Hematopoietic multipotent progenitor cell treated with erythropoietin and hydrocortisone succinate and interleukin-3 and kit ligand, for 6 days (in vitro differentiated cells): ENCODE measurements at regions not wholly inside any gene's neighbourhood (a gene's known extent, or its start where the extent isn't known, plus 50 kb on each side); places are given as distances from the start of the nearest gene placed in this dataset.
"Not testable (repeated sequence)": the region's sequence is repeated elsewhere in the genome, so short reads cannot be mapped to it uniquely, and the experiment has no call there.

Experiments
- DNase-seq: peaks from one replicate; pipeline ENCODE4 v3.0.0-alpha.2; 2015

DNA sequence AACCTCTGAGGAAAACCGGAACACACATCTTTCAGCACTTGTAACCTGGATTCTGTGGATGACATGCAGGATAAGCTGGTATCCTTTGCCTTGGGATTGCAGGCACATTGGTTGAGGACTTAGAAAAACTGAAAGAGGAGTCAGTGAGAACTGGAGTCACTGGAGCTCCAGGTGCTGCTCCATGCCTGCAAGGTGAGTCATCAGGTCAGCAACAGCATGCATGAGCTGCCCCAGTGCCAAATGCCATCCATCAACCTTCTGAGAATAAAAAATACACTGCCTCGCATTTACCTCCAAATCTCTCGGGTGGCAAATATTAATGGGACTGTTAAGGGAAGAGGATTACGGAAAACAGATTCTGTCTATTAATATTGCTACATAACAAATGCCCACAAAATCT lies 729.1 kb downstream of the NTRK3 start:
- DNase-seq: no peak

DNA sequence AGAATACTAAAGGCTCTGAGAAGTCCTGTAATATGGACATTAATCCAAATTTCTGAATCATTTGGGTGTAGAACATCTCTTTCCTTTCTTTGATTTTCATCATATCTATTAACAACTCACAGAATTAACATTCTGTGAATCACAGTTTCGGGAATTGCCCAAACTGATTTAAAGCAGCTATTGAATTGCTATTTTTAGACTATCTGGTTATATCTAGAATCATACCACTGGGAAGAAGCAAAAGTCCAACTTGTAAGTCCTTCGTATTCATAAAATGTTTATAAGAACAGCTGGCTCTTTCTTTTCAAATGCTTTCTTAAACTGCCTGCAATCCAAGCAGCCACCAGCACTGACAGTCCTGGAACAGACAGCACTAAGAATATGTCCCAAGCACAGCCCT lies 733.0 kb downstream of the NTRK3 start:
- DNase-seq: no peak

DNA sequence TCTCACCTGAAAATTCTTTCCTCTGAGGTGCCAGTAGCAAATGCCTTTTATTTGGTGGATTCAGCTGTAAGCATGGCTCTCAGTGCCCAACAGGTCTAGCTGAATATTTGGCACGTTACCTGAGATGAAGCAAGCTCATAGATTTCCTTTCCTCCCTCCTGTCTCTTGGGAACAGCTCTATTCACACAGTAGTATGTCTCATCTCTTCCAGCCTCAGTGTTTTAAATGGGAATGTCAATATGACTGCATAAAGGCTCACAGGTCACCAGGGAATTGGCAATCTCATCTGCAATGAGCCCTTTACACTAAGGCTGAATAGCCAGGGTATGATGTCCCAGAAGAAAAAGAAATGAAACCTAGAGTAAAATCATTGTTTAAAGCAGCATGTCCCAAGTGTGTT lies 733.5 kb downstream of the NTRK3 start:
- DNase-seq: no peak

DNA sequence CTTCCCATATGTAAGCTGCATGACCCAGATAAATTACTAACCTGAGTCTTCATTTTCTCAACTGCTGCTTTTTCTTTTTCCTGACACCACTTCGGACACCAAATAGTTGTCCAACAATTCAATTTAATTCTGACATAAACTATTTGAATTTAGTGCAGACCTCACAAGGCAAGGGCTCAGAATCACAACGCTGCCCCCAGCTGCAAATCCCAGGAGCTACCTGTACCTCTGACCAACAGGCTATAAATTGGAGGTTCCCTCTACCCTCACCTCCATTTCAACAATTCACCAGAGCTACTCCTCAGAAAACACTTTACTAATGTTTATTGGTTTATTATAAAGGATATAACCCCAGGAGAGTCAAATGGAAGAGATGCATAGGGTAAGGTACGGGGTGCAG lies 737.6 kb downstream of the NTRK3 start:
- DNase-seq: no peak

DNA sequence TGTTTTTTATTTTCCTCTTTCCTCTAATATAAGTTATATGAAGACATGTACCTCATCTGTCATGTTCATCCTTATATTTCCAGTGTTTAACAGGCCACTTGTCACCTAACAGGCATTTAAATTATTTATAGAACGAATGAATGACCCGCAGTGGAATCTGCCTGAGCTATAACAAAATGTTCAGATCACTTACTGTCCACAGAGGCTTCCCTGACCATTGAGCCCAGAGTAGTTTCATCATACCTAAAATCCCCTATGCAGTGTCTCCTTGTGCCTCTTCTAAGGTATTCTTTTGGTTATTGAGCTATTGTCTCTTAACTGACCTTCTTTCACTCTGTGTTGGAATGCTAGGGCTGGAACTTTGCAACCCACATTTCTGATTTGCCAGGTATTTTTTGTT lies 748.5 kb downstream of the NTRK3 start:
- no peak for DNase-seq

DNA sequence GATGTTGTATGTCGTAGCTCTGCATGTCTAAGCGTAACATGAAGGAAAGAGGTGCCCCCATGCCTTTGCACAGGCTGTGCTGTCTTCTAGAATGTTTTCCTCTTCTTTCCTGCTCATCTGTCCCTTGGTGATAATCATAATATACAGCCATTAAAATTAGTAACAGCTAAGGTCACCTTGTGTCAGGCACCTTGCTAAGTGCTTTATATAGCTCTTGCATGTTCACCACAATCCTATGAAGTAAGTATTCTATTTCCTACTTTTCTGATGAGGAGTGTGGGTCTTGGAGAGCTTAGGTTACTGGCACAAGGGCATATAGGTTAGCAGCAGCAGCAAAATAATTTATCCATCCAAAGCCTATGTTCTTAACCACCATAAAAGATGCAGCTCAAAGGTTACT lies 754.4 kb downstream of the NTRK3 start:
- no peak for DNase-seq

DNA sequence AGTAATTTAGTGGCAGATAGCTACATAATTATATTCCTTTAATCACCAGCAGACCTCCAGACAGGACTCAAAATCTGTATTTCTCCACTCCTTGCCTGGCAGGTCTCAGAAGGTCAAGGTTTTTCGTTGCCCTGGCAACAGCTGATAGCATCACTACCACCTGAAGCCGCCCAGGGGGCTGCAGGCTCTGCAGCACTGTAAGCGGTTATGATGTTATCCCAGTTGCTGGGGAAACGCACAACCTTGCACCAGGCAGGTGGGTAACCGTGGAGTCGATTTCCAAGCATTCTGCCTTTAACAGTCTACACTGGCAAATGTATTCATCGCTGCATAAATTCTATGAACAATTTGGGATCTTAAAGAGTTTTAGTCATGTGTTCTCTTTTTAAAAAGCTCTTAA lies 756.3 kb downstream of the NTRK3 start:
- DNase-seq: no peak

DNA sequence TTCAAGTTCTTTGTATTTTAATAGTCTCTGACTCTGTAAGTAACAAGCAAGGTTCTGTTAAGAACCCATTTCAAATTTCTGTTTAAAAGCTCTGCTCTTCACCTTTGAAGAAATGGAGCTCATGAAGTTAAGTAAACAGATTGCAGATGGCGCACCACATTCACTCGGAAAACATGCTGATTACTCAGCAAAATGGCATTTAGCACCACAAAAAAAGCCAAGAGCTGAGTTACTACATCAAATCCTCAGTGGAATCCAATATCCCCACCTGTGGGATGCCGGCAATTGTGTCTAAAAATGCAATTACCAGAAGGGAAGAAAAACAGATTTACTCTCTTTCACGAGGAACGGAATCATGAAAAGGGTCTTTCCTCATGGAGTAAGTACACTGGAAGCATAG lies 758.0 kb downstream of the NTRK3 start:
- DNase-seq: no peak

DNA sequence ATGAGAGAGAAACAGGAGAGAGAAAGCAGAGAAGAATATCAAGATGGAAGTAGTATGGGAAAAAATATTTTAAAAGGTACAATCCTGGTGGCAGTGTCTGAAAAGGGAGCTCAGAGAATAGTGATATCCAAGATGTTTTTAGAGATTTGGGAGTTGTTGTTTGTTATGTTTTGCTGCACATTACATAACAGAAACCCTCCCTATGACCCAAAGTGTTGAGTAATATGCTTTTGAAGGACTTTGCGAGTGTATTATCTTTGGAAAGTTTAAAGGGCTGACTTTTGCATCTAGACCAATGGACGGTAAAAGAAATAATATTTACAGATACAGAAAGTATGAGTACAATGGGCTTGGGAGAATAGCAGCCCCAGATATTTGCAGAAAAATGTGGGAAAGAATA lies 759.7 kb downstream of the NTRK3 start:
- DNase-seq: no peak

DNA sequence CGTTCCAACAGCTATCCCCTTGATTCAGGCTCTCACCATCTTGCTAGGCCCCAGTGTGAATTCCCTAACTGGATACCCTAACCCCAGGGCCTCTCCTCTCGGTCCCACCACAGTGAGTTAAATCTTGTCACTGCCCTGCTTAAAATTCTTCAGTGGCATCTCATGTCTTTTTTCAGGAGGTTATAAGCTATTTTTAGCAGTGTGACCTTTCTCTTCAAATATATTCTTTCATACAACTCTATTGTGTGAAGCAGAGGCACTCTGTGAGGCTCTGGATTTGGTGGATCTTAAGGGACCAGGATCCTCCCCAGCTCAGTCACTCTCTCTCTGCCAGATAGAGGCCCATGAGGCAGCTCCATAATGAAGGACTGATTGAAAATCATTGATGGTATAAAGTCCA lies 760.4 kb downstream of the NTRK3 start:
- DNase-seq: no peak

DNA sequence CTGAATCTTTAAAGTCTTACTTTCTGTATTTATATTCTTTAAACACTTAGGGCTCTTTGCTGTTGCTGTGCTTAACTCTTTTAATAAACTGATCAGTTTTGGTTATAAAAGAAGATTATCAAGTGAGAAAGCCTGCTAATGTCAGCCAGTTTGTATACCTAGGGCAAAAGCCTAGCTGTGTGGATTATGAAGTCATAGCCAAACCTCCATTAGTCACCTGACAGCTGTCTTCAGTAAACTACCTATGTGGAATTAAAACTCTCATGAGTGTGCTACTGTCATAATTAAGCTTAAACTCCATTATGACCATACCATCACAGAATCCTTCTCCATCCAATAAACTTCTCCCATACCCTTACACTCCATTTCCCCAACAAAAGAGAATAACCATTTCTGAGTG lies 762.7 kb downstream of the NTRK3 start:
- no peak for DNase-seq

DNA sequence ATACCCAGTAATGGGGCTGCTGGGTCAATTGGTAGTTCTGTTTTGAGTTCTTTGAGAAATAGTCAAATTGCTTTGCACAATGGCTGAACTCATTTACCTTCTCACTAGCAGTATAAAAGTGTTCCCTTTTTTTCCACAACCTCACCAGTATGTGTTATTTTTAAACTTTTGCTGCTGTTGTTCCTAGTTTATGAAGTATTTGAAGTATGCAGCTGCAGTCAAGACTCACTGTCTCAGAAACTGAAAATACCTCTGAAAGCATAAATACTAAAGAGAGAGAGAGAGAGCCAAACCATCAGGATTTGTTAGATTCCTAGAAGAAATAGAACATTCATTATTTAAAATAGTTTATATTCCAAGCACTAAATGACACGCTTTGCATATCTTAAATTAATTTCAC lies 764.2 kb downstream of the NTRK3 start:
- no peak for DNase-seq

DNA sequence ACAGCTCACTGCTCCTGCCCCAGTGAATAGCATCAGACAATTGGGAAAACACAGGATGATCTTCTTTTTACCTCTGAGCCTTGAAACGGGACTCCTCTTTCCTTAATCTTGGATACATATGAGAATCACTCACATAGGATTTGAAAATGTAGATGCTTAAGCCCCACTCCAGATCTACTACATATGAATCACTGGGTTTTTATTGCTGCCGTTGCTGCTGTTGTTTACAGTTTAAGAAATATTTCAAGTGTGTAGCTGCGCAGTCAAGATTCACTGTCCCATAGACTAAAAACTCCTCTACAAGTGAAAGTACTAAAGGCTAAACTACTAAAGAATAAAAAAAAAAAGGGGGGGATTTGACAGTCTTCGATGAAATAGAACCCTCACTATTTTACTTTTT lies 765.9 kb downstream of the NTRK3 start:
- DNase-seq: no peak

DNA sequence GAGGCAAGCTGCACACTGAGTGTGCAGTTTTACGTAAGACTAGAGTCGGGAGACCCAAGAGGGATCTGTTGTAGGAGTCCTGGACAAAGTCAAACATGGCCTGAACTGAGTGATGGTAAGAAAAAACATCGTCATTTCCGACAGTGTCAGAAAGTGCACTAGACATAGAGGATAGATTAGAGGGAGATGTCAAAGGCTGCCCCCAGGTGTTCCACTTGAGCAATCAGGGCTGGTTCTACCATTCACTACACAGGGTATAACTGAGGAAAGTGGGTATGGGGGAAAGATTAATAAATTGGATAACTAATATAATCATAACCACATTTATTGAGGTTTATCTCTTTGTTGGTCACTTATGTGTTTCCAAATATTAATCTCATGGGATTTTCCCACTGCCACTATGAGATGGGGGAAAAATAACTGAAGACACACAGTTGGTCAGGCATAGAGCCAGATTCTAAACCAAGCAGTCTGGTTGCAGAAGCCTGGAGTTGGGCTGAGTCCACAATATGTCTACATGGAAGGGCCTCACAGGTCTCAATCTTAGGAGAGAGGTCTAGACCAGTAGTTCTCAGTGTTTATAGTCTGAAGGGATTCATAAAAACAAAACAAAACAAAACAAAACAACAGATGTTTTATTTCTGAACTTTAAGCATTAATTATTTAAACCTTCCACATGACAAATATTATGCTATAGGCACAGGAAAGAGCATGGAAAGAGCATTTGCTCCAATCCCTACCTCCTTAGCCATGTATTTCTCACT lies 766.5 kb downstream of the NTRK3 start:
- no peak for DNase-seq

DNA sequence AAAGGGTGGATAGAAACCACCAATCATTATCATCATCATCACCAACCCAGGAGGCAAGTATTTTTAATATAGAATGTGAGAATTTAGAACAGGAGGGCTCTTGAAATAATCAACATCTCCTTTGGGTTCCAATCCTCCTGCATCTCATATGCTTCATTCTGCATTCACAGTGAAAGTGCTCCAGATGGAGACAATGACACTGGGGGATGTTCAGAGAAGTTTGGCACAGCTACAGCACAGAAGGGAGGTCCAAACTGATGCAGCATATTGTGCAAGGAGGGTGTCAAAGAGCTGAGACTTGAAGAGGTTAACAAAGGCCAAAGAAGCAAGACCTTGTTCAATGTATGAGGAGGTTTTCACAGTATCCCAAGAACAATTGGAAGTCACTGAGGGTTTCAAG lies 767.1 kb downstream of the NTRK3 start:
- DNase-seq: no peak

DNA sequence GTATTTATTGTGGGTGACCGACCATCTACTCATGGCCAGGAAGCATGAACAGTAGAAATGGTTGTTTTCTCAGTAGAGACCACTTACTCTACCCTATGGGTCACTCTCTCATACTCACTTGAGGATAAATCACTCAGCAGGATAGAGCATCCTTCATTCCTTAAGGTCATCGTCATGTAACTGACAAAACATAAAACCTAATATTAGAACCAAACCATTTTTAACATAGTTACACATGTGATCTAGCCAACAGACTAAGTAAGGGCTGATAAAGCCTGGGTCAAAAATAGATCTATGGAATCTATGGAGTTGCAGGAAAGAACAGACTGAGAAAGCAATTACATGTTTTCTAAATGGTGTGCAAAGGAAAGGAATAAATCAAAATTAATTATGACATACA lies 769.1 kb downstream of the NTRK3 start:
- DNase-seq: no peak

DNA sequence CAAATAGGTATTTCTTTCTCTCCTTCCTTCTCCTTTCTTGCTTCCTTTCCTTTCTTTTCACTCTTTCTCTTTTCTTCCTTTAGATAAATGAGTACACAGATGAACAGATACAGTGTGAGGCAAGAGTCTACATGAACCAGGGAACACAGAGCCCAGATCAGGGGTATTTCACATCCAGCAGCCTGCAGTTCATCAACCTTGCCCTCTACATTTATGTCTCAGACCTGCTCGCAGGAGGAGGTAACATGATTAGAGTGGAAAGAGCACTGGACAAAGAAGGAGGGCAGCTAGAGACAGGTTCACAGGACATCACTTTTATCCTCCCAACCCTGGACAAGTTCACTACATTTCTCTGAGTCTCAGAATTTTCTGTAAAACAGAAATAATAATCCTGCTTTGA lies 773.1 kb downstream of the NTRK3 start:
- no peak for DNase-seq

DNA sequence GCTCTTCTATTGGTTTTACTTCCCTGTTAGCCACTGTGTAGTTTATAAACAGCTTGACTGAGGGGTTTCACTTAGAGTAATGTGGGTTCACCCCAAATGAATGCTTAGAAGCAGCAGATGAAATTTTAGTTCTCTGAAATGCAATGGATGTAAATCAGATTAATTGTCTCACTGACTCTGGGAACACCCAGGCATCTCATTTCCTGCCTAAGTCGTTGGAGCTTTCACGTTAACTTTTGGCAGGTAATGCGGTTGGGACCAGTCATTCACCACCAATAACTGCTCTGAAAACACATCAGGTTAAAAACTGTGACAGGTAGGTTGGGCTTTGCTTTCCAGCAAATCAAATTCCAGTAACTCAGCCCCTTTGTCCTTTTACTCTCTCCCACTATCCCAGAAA lies 775.4 kb downstream of the NTRK3 start:
- no peak for DNase-seq

DNA sequence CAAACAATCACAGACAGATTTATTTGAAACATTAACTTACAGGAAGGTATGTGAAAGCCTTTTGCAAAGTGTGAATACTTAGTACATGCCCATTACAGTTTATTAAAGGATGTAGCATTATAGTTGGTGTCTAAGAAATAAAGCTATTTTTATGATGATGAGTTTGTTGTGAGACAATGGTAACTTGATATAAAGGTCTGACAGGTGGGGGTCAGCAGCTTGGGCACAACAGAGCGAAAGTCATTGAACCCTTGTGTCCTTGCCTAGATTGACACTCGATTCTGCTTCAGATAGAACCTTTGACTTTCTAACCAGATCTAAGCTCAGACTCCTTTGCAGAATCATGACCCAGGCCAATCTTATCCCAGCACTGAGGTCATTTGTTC lies 777.9 kb downstream of the NTRK3 start:
- no peak for DNase-seq

DNA sequence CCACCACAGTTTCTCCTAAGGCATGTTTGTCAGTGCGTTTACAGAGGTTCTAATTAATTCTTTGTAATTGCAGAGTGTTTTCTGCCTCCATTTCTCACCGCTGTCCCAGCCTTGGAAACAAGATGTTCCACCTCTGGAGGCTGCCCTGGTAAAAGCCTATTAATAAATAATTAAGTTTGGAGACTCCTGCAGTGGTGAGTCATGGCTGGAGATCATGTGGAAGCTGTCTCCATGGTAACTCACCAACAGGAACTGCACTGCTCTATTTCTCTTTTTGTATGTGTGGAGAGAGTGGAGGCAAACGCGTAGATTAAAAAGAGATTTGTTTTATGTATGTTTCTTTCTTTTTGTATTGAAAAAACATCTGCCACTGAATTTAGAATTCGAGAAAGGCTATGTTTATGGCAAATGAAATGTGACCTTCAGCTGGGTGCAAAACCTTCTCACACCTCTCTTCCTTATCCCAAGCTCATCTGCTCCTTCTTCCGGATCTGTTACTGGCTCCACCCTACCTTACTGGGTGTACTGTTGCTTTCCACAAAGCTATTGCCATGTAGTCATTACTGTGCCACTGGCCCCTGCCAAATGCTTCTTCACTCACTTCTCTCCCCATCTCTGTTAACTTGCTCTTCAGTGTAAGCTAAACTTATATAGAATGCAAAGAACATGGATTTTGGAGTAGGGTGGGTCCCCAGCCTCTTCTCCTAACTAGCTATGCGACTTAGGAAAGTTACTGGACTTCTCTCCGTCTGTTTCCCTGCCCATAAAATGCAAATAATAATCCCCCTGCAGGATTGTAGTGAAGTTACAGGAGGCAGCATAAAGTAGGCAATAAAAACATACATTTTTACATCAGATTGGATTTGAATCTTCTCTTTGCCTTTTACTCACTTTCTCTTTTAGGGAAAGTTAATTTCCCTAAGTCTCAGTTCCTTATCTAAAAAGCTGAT lies 778.5 kb downstream of the NTRK3 start:
- no peak for DNase-seq

DNA sequence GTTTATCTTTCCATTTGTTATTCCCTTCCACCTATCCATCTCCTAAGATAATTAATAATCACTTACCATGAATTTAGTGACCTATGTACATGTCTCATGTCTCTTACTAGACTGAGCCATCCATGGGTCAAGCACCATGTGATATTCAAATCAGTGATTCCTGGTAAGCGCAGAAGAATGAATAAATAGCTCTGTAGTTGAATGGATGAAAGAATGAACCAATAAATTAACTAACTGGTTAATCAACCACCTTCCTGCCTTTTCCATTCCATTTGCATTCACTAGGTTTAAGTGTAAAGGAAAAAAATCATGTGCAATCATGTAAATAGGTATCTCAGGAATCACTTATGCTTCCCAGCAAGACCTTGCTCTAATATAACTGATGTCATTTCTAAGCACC lies 779.5 kb downstream of the NTRK3 start:
- DNase-seq: no peak

DNA sequence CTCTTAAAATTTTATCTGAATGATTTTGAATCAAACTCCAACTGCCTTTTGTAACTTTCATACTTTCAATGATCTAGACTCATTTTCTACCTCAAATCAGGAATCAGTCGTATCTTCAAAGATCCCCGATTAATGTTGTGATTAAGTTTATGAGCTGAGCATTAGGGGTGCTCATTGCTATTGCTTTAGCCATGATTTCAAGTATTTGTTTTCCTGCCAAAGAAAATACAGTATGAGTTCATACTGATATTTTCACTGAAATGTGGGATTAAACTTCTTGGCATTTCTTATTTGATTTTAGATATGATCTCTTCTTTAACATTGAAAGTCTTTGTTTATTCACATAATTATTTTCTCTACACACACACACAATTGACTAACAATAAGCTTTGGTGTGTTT lies 785.6 kb downstream of the NTRK3 start:
- DNase-seq: no peak

DNA sequence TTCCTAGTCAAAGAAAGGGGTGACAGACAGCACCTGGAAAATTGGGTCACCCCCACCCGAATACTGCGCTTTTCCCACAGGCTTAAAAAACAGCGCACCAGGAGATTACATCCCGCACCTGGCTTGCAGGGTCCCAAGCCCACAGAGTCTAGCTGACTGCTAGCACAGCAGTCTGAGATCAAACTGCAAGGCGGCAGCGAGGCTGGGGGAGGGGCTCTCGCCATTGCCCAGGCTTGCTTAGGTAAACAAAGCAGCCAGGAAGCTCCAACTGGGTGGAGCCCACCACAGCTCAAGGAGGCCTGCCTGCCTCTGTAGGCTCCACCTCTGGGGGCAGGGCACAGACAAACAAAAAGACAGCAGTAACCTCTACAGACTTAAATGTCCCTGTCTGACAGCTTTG lies 792.6 kb downstream of the NTRK3 start:
- not testable (repeated sequence) for DNase-seq

DNA sequence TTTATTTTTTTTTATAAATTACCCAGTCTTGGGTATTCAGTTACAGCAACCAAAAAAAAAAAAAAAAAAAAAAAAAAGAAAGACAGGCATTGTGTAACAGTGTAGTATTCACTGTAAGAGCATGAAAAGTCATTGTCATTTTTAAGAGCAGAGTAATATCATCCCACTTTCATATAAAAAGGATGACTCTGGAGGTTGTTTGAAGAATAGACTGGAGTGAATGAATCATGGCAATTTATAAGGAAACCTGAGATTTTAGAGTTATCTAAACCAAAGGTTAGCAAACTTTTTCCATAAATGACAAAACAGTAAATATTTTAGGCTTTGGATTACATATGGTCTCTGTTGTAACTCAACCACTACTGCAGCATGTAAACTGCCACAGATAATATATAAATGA lies 794.9 kb downstream of the NTRK3 start:
- DNase-seq: no peak

DNA sequence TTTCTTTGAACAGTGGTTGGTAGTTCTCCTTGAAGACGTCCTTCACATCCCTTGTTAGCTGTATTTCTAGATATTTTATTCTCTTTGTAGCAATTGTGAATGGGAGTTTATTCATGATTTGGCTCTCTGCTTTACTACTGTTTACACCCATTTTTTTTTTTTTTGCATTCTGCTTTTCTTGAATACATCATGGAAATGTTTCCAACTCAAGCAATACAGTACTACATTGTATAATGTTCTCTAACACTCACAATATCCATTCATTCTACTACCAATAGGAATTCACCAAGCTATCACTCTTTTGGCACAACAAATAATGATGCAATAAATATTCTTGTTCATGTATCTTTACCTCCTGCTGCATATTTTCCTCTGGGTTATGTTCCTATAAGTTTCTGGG lies 801.7 kb downstream of the NTRK3 start:
- no peak for DNase-seq
